Lower lobe of right lung (tissue), 2 donors: ENCODE measurements at regions not wholly inside any gene's neighbourhood (a gene's known extent, or its start where the extent isn't known, plus 50 kb on each side); places are given as distances from the start of the nearest gene placed in this dataset.

Experiments used
- ATAC-seq, 2 donors: fragments of 200-7000 bp; cut with Tn5 transposase; one replicate each; pipeline ENCODE4 v1.9.1; 2020 to 2022; ENCODE audit warnings: mild to moderate bottlenecking in 2 of 2, moderate library complexity in 2 of 2
- DNase-seq: peaks from one replicate; pipeline ENCODE4 v3.0.0-alpha.2; 2020
- H3K27ac ChIP-seq: fragments of 200-600 bp; one replicate; pipeline ENCODE4 v1.8.0; 2022
- H3K27me3 ChIP-seq: fragments of 200-600 bp; one replicate; pipeline ENCODE4 v1.8.0; 2022; ENCODE audit warnings: low read depth
- H3K36me3 ChIP-seq: fragments of 200-600 bp; one replicate; pipeline ENCODE4 v1.8.0; 2022; ENCODE audit warnings: mild to moderate bottlenecking
- H3K4me1 ChIP-seq: fragments of 200-600 bp; one replicate; pipeline ENCODE4 v1.8.0; 2022
- H3K4me3 ChIP-seq: fragments of 200-600 bp; one replicate; pipeline ENCODE4 v1.8.0; 2022; ENCODE audit warnings: mild to moderate bottlenecking
- H3K9me3 ChIP-seq: fragments of 200-600 bp; one replicate; pipeline ENCODE4 v1.8.0; 2022
- CTCF ChIP-seq: fragments of 200-600 bp; IDR thresholded peaks from one replicate; pipeline ENCODE4 v1.8.0; 2022; ENCODE audit warnings: antibody characterized with exemption, mild to moderate bottlenecking
- intact Hi-C: fragments of 100-400 bp; cut with DNase I; formaldehyde crosslinking; loops from one replicate; pipeline ENCODE4 v1.11.0; 2022
- donor health status: DM: no; HTN: yes; CAD: no; lungs with severe emphysema.

- intact Hi-C loops = no loop called here
- H3K36me3 ChIP-seq = no peaks in the 10 kb centered on the region
- H3K4me1 ChIP-seq = peaks cover 45% of the 10 kb centered on the region
- peak overlapping the region; percentile 81 for H3K27ac ChIP-seq
- peak; percentile 87 for DNase-seq
- peak; percentile 66 to 78 for ATAC-seq
- no peak for TF ChIP-seq CTCF
- no peaks in the 10 kb centered on the region for H3K27me3 ChIP-seq
- H3K9me3 ChIP-seq = no peaks in the 10 kb centered on the region
- no peak overlapping the region for H3K4me3 ChIP-seq
These were observed 114.9 kb upstream of the PTPN1 start for GRCh38 chr20:50395251-50395729.

GRCh38 chr20:50395914-50396488 is 114.2 kb upstream of the PTPN1 start:
- TF ChIP-seq CTCF = no peak
- intact Hi-C loops = no loop called here
- H3K4me1 ChIP-seq = peaks cover 48% of the 10 kb centered on the region
- no peak for ATAC-seq
- H3K36me3 ChIP-seq = no peaks in the 10 kb centered on the region
- H3K9me3 ChIP-seq = no peaks in the 10 kb centered on the region
- DNase-seq = no peak
- no peaks in the 10 kb centered on the region for H3K27me3 ChIP-seq
- H3K27ac ChIP-seq = peak overlapping the region; percentile 81
- no peak overlapping the region for H3K4me3 ChIP-seq

GRCh38 chr20:50396623-50397022 is 113.6 kb upstream of the PTPN1 start:
- Histone ChIP-seq H3K27ac (peak overlapping the region; percentile 81), H3K4me3 (no peak overlapping the region), H3K4me1 (peaks cover 48% of the 10 kb centered on the region), H3K36me3 (no peaks in the 10 kb centered on the region), H3K27me3 (no peaks in the 10 kb centered on the region), H3K9me3 (no peaks in the 10 kb centered on the region)
- DNase-seq (no peak), ATAC-seq (no peak)
- intact Hi-C loops = no loop called here
- TF ChIP-seq CTCF = no peak

- Histone ChIP-seq H3K9me3 (no peaks in the 10 kb centered on the region), H3K4me1 (peaks cover 48% of the 10 kb centered on the region), H3K27me3 (no peaks in the 10 kb centered on the region), H3K4me3 (no peak overlapping the region), H3K27ac (no peak overlapping the region), H3K36me3 (no peaks in the 10 kb centered on the region)
- intact Hi-C loops = no loop called here
- no peak for ATAC-seq
- DNase-seq = no peak
- no peak for TF ChIP-seq CTCF
These were observed 113.1 kb upstream of the PTPN1 start for GRCh38 chr20:50397058-50397457.

GRCh38 chr20:50398064-50398463 is 112.1 kb upstream of the PTPN1 start:
- DNase-seq (no peak), ATAC-seq (no peak)
- Histone ChIP-seq H3K9me3 (no peaks in the 10 kb centered on the region), H3K36me3 (no peaks in the 10 kb centered on the region), H3K27ac (peak overlapping the region; percentile 79), H3K27me3 (no peaks in the 10 kb centered on the region), H3K4me3 (no peak overlapping the region), H3K4me1 (peaks cover 51% of the 10 kb centered on the region)
- intact Hi-C loops = no loop called here
- no peak for TF ChIP-seq CTCF
